ENCODE measurements at regions not wholly inside any gene's neighbourhood (a gene's known extent, or its start where the extent isn't known, plus 50 kb on each side); places are given as distances from the start of the nearest gene placed in this dataset.

- no peak for ATAC-seq
- TF ChIP-seq, protein P1, sequence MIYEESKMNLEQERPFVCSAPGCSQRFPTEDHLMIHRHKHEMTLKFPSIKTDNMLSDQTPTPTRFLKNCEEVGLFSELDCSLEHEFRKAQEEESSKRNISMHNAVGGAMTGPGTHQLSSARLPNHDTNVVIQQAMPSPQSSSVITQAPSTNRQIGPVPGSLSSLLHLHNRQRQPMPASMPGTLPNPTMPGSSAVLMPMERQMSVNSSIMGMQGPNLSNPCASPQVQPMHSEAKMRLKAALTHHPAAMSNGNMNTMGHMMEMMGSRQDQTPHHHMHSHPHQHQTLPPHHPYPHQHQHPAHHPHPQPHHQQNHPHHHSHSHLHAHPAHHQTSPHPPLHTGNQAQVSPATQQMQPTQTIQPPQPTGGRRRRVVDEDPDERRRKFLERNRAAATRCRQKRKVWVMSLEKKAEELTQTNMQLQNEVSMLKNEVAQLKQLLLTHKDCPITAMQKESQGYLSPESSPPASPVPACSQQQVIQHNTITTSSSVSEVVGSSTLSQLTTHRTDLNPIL (CRISPR knock-in tag; IDR thresholded peaks at IDR 0.05; ENCODE audit: low read depth): no peak
- TF ChIP-seq TOX (CRISPR knock-in tag; IDR thresholded peaks at IDR 0.05; ENCODE audit: borderline replicate concordance): no peak
- no peak for TF ChIP-seq TCF4 (CRISPR knock-in tag; IDR thresholded peaks at IDR 0.05; ENCODE audit: borderline replicate concordance)
- no peak for TF ChIP-seq ISL1 (CRISPR knock-in tag; IDR thresholded peaks at IDR 0.05)
- TF ChIP-seq ZNF70 (CRISPR knock-in tag; IDR thresholded peaks at IDR 0.05): no peak
- TF ChIP-seq, protein P2, sequence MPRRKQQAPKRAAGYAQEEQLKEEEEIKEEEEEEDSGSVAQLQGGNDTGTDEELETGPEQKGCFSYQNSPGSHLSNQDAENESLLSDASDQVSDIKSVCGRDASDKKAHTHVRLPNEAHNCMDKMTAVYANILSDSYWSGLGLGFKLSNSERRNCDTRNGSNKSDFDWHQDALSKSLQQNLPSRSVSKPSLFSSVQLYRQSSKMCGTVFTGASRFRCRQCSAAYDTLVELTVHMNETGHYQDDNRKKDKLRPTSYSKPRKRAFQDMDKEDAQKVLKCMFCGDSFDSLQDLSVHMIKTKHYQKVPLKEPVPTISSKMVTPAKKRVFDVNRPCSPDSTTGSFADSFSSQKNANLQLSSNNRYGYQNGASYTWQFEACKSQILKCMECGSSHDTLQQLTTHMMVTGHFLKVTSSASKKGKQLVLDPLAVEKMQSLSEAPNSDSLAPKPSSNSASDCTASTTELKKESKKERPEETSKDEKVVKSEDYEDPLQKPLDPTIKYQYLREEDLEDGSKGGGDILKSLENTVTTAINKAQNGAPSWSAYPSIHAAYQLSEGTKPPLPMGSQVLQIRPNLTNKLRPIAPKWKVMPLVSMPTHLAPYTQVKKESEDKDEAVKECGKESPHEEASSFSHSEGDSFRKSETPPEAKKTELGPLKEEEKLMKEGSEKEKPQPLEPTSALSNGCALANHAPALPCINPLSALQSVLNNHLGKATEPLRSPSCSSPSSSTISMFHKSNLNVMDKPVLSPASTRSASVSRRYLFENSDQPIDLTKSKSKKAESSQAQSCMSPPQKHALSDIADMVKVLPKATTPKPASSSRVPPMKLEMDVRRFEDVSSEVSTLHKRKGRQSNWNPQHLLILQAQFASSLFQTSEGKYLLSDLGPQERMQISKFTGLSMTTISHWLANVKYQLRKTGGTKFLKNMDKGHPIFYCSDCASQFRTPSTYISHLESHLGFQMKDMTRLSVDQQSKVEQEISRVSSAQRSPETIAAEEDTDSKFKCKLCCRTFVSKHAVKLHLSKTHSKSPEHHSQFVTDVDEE (CRISPR knock-in tag; IDR thresholded peaks at IDR 0.05): no peak
- no peak for TF ChIP-seq RARB (CRISPR knock-in tag; IDR thresholded peaks at IDR 0.05)
- TF ChIP-seq ZNF8 (CRISPR knock-in tag; IDR thresholded peaks at IDR 0.05): no peak
- TF ChIP-seq ZC3H10 (CRISPR knock-in tag; IDR thresholded peaks at IDR 0.05): no peak
- TF ChIP-seq ZFP3 (CRISPR knock-in tag; IDR thresholded peaks at IDR 0.05): no peak
- no peak for TF ChIP-seq OSR1 (CRISPR knock-in tag; IDR thresholded peaks at IDR 0.05)
- no peak for TF ChIP-seq GLIS3 (CRISPR knock-in tag; IDR thresholded peaks at IDR 0.05)
- no peak for TF ChIP-seq SNAI2 (CRISPR knock-in tag; IDR thresholded peaks at IDR 0.05)
These were observed 517.1 kb downstream of the PCDH7 start for GRCh38 chr4:31237233-31237632.

DNA sequence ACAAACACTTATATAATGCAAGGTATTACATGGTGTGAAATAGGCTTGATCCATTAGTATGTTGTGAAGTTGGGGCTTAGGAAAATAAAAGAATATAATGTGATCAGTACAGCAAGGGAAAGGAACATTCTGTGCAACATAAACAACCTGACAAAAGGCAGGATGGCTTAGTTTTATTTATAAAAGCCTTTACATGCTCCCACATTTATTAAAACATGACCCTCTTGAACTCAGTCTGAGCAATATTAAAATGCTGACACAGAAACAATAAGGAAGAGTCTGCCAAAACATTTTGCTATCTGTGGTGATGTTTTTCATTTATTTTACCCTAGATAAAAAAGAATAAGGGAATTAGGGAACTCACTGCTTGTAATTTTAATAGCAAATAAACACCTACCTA is 519.7 kb downstream of the PCDH7 start:
- ATAC-seq: no peak
- TF ChIP-seq TCF4 (CRISPR knock-in tag; IDR thresholded peaks at IDR 0.05; ENCODE audit: borderline replicate concordance) (no peak), BACH2 (CRISPR knock-in tag; IDR thresholded peaks at IDR 0.05; ENCODE audit: borderline replicate concordance) (no peak), ZNF70 (CRISPR knock-in tag; IDR thresholded peaks at IDR 0.05) (no peak)

DNA sequence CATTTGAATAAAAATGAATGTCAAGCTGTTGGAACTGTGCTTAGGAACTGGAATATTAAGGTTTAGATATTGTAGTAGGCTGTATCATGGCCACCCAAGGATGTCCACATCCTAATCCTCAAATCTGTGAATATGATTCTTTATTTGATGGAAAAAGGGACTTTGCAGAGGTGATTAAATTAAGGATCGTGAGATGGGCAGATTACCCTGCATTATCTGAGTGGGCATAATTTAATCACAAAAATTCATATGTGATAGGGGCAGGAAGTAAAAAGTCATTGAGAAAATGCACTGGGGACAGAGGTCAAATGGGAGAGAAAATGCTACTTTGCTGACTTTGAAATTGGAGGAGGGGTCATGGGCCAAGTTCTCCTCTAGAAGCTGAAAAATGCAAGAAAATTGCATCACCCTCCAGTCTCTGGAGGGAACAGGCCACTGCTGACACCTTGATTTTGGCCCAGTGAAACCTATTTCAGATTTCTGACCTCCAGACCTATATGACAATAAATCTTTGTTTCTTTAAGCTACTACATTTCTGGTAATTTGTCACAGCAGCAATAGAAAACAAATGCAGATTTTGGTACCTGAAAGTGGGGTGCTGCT is 521.4 kb downstream of the PCDH7 start:
- no peak for ATAC-seq

DNA sequence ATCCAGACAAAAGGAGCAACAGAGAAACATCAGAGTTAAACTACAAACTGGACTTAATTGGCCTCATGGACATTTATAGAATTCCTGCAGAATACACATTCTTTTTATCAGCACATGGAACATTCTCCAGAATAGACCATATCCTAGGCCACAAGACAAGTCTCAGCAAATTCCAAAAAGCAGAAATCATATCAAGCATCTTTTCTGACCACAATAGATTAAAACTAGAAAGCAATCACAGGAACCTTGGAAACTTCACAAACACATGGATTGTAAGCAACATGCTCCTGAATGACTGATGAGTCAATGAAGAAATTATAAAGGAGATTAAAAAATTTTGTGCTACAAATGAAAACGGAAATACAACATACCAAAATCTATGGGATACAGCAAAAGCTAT is 526.7 kb downstream of the PCDH7 start:
- TF ChIP-seq ZNF70 (CRISPR knock-in tag; IDR thresholded peaks at IDR 0.05): no peak
- TF ChIP-seq GLIS3 (CRISPR knock-in tag; IDR thresholded peaks at IDR 0.05): no peak
- TF ChIP-seq, protein P2 (CRISPR knock-in tag; IDR thresholded peaks at IDR 0.05): no peak
- TF ChIP-seq ZFP3 (CRISPR knock-in tag; IDR thresholded peaks at IDR 0.05): no peak
- no peak for TF ChIP-seq CSRNP3 (CRISPR knock-in tag; IDR thresholded peaks at IDR 0.05)
- TF ChIP-seq, protein P1 (CRISPR knock-in tag; IDR thresholded peaks at IDR 0.05; ENCODE audit: low read depth): no peak
- no peak for TF ChIP-seq ZC3H10 (CRISPR knock-in tag; IDR thresholded peaks at IDR 0.05)
- no peak for TF ChIP-seq ZNF8 (CRISPR knock-in tag; IDR thresholded peaks at IDR 0.05)
- TF ChIP-seq TCF4 (CRISPR knock-in tag; IDR thresholded peaks at IDR 0.05; ENCODE audit: borderline replicate concordance): no peak
- ATAC-seq: no peak

More for the DNA sequence above, 521.4 kb downstream of the PCDH7 start:
- TF ChIP-seq TCF4 (CRISPR knock-in tag; IDR thresholded peaks at IDR 0.05; ENCODE audit: borderline replicate concordance) (no peak), ISL1 (CRISPR knock-in tag; IDR thresholded peaks at IDR 0.05) (no peak), OSR1 (CRISPR knock-in tag; IDR thresholded peaks at IDR 0.05) (no peak), ZFP3 (CRISPR knock-in tag; IDR thresholded peaks at IDR 0.05) (no peak), ARNTL (CRISPR knock-in tag; IDR thresholded peaks at IDR 0.05; ENCODE audit: borderline replicate concordance, low read depth) (no peak)
- TF ChIP-seq, protein P2 (CRISPR knock-in tag; IDR thresholded peaks at IDR 0.05): no peak; the same call in 1 of the 2 replicates
- TF ChIP-seq, protein P3, sequence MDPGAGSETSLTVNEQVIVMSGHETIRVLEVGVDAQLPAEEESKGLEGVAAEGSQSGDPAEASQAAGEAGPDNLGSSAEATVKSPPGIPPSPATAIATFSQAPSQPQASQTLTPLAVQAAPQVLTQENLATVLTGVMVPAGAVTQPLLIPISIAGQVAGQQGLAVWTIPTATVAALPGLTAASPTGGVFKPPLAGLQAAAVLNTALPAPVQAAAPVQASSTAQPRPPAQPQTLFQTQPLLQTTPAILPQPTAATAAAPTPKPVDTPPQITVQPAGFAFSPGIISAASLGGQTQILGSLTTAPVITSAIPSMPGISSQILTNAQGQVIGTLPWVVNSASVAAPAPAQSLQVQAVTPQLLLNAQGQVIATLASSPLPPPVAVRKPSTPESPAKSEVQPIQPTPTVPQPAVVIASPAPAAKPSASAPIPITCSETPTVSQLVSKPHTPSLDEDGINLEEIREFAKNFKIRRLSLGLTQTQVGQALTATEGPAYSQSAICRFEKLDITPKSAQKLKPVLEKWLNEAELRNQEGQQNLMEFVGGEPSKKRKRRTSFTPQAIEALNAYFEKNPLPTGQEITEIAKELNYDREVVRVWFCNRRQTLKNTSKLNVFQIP (CRISPR knock-in tag; IDR thresholded peaks at IDR 0.05; ENCODE audit: borderline replicate concordance, low read depth): no peak

Data from SK-N-SH treated with all-trans-retinoic acid at 6 μM for 48 hours (cell line).